ENCODE measurements at regions not wholly inside any gene's neighbourhood (a gene's known extent, or its start where the extent isn't known, plus 50 kb on each side); places are given as distances from the start of the nearest gene placed in this dataset.

DNA sequence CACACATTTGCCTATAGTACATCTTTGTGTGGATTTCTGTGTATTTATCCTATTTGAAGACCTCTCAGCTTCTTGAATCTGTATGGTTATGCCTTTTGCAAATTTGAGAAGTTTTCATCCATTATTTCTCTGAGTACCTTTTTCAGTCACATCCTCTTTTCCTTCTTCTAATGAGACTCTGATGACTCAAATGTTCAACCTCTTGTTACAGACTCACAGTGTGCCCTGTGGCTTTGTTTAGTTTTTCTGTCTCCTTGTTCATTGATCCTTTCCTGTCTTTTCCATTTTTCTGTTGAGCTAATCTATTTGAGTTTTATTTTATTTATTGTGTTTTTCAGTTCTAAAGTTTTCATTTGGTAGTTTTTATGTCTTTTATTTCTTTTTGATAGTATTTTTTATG, 87.0 kb upstream of the LRP1B start:
- H3K4me1 ChIP-seq (ENCODE audit: insufficient read depth, low read length, poor library complexity, severe bottlenecking), result no peaks in the 10 kb centered on the region
- H3K4me3 ChIP-seq (ENCODE audit: low read length, poor library complexity, severe bottlenecking), result no peak overlapping the region
- H3K9me2 ChIP-seq (replicated peaks; ENCODE audit: low read depth, low read length), result no peaks in the 10 kb centered on the region
- no peak overlapping the region for H3K4me2 ChIP-seq (ENCODE audit: low read depth, low read length, poor library complexity, severe bottlenecking)
- H4K20me1 ChIP-seq (ENCODE audit: insufficient read depth, low read length, poor library complexity, severe bottlenecking), result no peaks in the 10 kb centered on the region
- H3K36me3 ChIP-seq (ENCODE audit: insufficient read depth, low read length), result no peaks in the 10 kb centered on the region
- no peaks in the 10 kb centered on the region for H3K27me3 ChIP-seq (ENCODE audit: insufficient read depth, low read length, poor library complexity, severe bottlenecking)
- no peak for TF ChIP-seq EZH2phosphoT487 (IDR thresholded peaks at IDR 0.05; ENCODE audit: borderline replicate concordance)
- TF ChIP-seq, protein P1, sequence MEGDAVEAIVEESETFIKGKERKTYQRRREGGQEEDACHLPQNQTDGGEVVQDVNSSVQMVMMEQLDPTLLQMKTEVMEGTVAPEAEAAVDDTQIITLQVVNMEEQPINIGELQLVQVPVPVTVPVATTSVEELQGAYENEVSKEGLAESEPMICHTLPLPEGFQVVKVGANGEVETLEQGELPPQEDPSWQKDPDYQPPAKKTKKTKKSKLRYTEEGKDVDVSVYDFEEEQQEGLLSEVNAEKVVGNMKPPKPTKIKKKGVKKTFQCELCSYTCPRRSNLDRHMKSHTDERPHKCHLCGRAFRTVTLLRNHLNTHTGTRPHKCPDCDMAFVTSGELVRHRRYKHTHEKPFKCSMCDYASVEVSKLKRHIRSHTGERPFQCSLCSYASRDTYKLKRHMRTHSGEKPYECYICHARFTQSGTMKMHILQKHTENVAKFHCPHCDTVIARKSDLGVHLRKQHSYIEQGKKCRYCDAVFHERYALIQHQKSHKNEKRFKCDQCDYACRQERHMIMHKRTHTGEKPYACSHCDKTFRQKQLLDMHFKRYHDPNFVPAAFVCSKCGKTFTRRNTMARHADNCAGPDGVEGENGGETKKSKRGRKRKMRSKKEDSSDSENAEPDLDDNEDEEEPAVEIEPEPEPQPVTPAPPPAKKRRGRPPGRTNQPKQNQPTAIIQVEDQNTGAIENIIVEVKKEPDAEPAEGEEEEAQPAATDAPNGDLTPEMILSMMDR (conservative IDR thresholded peaks at IDR 0.05; ENCODE audit: low read length), result no peak
- H3K79me2 ChIP-seq (ENCODE audit: insufficient read depth, low read length), result no peaks in the 10 kb centered on the region
- H3K9ac ChIP-seq (ENCODE audit: low read depth, low read length, poor library complexity, severe bottlenecking), result no peak overlapping the region
- H2AFZ ChIP-seq (ENCODE audit: low read length), result no peak overlapping the region
- no peaks in the 10 kb centered on the region for H3K9me3 ChIP-seq (ENCODE audit: insufficient read depth, low read depth, low read length)
- H3F3A ChIP-seq (ENCODE audit: low read depth), result no peaks in the 10 kb centered on the region

DNA sequence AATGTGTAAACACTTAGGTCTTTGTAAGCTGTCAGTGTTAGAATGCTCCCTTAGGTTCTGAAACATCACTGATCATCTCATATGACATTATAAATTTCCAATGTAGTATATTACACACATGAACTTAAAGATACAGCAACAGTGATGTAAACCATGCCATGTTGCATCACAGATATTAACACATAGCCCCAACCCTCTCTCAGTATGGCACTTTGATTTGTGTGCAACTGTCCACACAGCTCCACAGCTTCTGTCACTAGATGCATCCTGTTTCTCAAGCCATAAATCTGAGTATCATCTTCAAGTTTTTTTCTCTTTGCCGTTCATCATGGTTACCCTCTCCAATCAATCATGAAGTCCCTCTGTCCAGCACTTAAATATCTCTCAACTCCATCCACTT, 69.2 kb upstream of the LRP1B start:
- no peak overlapping the region for H2AFZ ChIP-seq (ENCODE audit: low read length)
- H3F3A ChIP-seq (ENCODE audit: low read depth), result no peaks in the 10 kb centered on the region
- H3K9me2 ChIP-seq (replicated peaks; ENCODE audit: low read depth, low read length), result no peaks in the 10 kb centered on the region
- H4K20me1 ChIP-seq (ENCODE audit: insufficient read depth, low read length, poor library complexity, severe bottlenecking), result no peaks in the 10 kb centered on the region
- no peaks in the 10 kb centered on the region for H3K4me1 ChIP-seq (ENCODE audit: insufficient read depth, low read length, poor library complexity, severe bottlenecking)
- no peak overlapping the region for H3K4me3 ChIP-seq (ENCODE audit: low read length, poor library complexity, severe bottlenecking)
- H3K4me2 ChIP-seq (ENCODE audit: low read depth, low read length, poor library complexity, severe bottlenecking), result no peak overlapping the region
- no peak for TF ChIP-seq EZH2phosphoT487 (IDR thresholded peaks at IDR 0.05; ENCODE audit: borderline replicate concordance)
- TF ChIP-seq, protein P1 (conservative IDR thresholded peaks at IDR 0.05; ENCODE audit: low read length), result no peak
- H3K36me3 ChIP-seq (ENCODE audit: insufficient read depth, low read length), result no peaks in the 10 kb centered on the region
- no peak overlapping the region for H3K9ac ChIP-seq (ENCODE audit: low read depth, low read length, poor library complexity, severe bottlenecking)
- no peaks in the 10 kb centered on the region for H3K27me3 ChIP-seq (ENCODE audit: insufficient read depth, low read length, poor library complexity, severe bottlenecking)
- H3K9me3 ChIP-seq (ENCODE audit: insufficient read depth, low read depth, low read length), result no peaks in the 10 kb centered on the region
- no peaks in the 10 kb centered on the region for H3K79me2 ChIP-seq (ENCODE audit: insufficient read depth, low read length)

- Histone ChIP-seq H3K4me1 (ENCODE audit: insufficient read depth, low read length, poor library complexity, severe bottlenecking) (no peaks in the 10 kb centered on the region), H2AFZ (ENCODE audit: low read length) (no peak overlapping the region)
These were observed 68.3 kb upstream of the LRP1B start for GRCh38 chr2:142199073-142199472.

More at GRCh38 chr2:142199073-142199472, 68.3 kb upstream of the LRP1B start:
- Histone ChIP-seq H3F3A (ENCODE audit: low read depth) (no peaks in the 10 kb centered on the region), H3K27me3 (ENCODE audit: insufficient read depth, low read length, poor library complexity, severe bottlenecking) (no peaks in the 10 kb centered on the region), H3K4me3 (ENCODE audit: low read length, poor library complexity, severe bottlenecking) (no peak overlapping the region), H3K9me3 (ENCODE audit: insufficient read depth, low read depth, low read length) (no peaks in the 10 kb centered on the region), H3K79me2 (ENCODE audit: insufficient read depth, low read length) (no peaks in the 10 kb centered on the region), H4K20me1 (ENCODE audit: insufficient read depth, low read length, poor library complexity, severe bottlenecking) (no peaks in the 10 kb centered on the region), H3K9me2 (replicated peaks; ENCODE audit: low read depth, low read length) (no peaks in the 10 kb centered on the region), H3K4me2 (ENCODE audit: low read depth, low read length, poor library complexity, severe bottlenecking) (no peak overlapping the region), H3K36me3 (ENCODE audit: insufficient read depth, low read length) (no peaks in the 10 kb centered on the region), H3K9ac (ENCODE audit: low read depth, low read length, poor library complexity, severe bottlenecking) (no peak overlapping the region)
- TF ChIP-seq EZH2phosphoT487 (IDR thresholded peaks at IDR 0.05; ENCODE audit: borderline replicate concordance), result no peak
- TF ChIP-seq, protein P1 (conservative IDR thresholded peaks at IDR 0.05; ENCODE audit: low read length), result no peak

All from Loucy (cell line).